Left lung (tissue), 4 donors: ENCODE measurements at regions not wholly inside any gene's neighbourhood (a gene's known extent, or its start where the extent isn't known, plus 50 kb on each side); places are given as distances from the start of the nearest gene placed in this dataset.

ENCODE experiments used
- ATAC-seq: fragments of 200-7000 bp; cut with Tn5 transposase; one replicate; pipeline ENCODE4 v1.9.1; 2020; ENCODE audit warnings: moderate library complexity
- DNase-seq, 4 donors: peaks; one replicate each; pipeline ENCODE4 v3.0.0-alpha.2; 2013 to 2020
- H3K27ac ChIP-seq, 2 donors: fragments of 200-600 bp; sonication (generic) in 1 of 2; one replicate each; pipeline versions ENCODE4 v1.5.0 to v1.8.0; 2020 to 2021
- H3K27me3 ChIP-seq, 2 donors: fragments of 200-600 bp; sonication (generic) in 1 of 2; one replicate each; pipeline versions ENCODE4 v1.5.0 to v1.8.0; 2020 to 2021
- H3K36me3 ChIP-seq, 2 donors: fragments of 200-600 bp; sonication (generic) in 1 of 2; one replicate each; pipeline versions ENCODE4 v1.5.0 to v1.8.0; 2020 to 2021
- H3K4me1 ChIP-seq, 2 donors: fragments of 200-600 bp; one replicate each; pipeline ENCODE4 v1.8.0; 2021
- H3K4me3 ChIP-seq, 2 donors: fragments of 200-600 bp; sonication (generic) in 1 of 2; one replicate each; pipeline versions ENCODE4 v1.5.0 to v1.8.0; 2020 to 2021; ENCODE audit warnings: mild to moderate bottlenecking in 1 of 2
- H3K9me3 ChIP-seq, 2 donors: fragments of 200-600 bp; sonication (generic) in 1 of 2; one replicate each; pipeline versions ENCODE4 v1.5.0 to v1.8.0; 2020 to 2021
- CTCF ChIP-seq, 2 donors: fragments of 200-600 bp; sonication (generic) in 1 of 2; IDR thresholded peaks; one replicate each; pipeline versions ENCODE4 v1.5.0 to v1.8.0; 2021; ENCODE audit warnings: antibody characterized with exemption in 2 of 2
- intact Hi-C, 2 donors: fragments of 100-400 bp; cut with DNase I; formaldehyde crosslinking; loops; one replicate each; pipeline versions ENCODE4 v1.11.2 to v1.14.2; 2022
- donor health status: DM: no; HTN: yes; CAD: no.
- donor health status: DM: no; HTN: no; CAD: no.

GRCh38 chr14:104372390-104373054 lies 207.0 kb upstream of the C14orf180 start:
- H3K9me3 ChIP-seq: no peaks in the 10 kb centered on the region
- no peaks in the 10 kb centered on the region for H3K4me1 ChIP-seq
- H3K27me3 ChIP-seq: peaks cover 0 to 61% of the 10 kb centered on the region in 2 donors
- H3K36me3 ChIP-seq: no peaks in the 10 kb centered on the region
- no peak overlapping the region for H3K4me3 ChIP-seq
- TF ChIP-seq CTCF (IDR thresholded peaks at IDR 0.05): no peak
- H3K27ac ChIP-seq: no peak overlapping the region
- ATAC-seq: no peak
- peak in 1 of 4 donors; percentile 50 for DNase-seq
- intact Hi-C loops: no loop called here

- Histone ChIP-seq H3K27me3 (peaks cover 0 to 54% of the 10 kb centered on the region in 2 donors), H3K4me1 (no peaks in the 10 kb centered on the region), H3K27ac (no peak overlapping the region), H3K9me3 (no peaks in the 10 kb centered on the region), H3K36me3 (no peaks in the 10 kb centered on the region), H3K4me3 (no peak overlapping the region)
- intact Hi-C loops: no loop called here
- no peak for TF ChIP-seq CTCF (IDR thresholded peaks at IDR 0.05)
- peak in 1 of 4 donors; percentile 49 for DNase-seq
- no peak for ATAC-seq
Measured at GRCh38 chr14:104373055-104373854, 206.3 kb upstream of the C14orf180 start.

GRCh38 chr14:104373855-104374717 lies 205.5 kb upstream of the C14orf180 start:
- no peak overlapping the region for H3K4me3 ChIP-seq
- ATAC-seq (no peak), DNase-seq (peak in 1 of 4 donors; percentile 61)
- intact Hi-C loops: no loop called here
- no peak overlapping the region for H3K27ac ChIP-seq
- no peaks in the 10 kb centered on the region for H3K9me3 ChIP-seq
- H3K36me3 ChIP-seq: no peaks in the 10 kb centered on the region
- TF ChIP-seq CTCF (IDR thresholded peaks at IDR 0.05): no peak
- peaks cover 0 to 46% of the 10 kb centered on the region in 2 donors for H3K27me3 ChIP-seq
- H3K4me1 ChIP-seq: no peaks in the 10 kb centered on the region

GRCh38 chr14:104374718-104375080 lies 204.9 kb upstream of the C14orf180 start:
- Histone ChIP-seq H3K4me1 (no peaks in the 10 kb centered on the region), H3K36me3 (no peaks in the 10 kb centered on the region), H3K9me3 (no peaks in the 10 kb centered on the region), H3K27me3 (peaks cover 0 to 39% of the 10 kb centered on the region in 2 donors), H3K4me3 (no peak overlapping the region), H3K27ac (no peak overlapping the region)
- intact Hi-C loops: no loop called here
- ATAC-seq (no peak), DNase-seq (peak in 1 of 4 donors; percentile 43)
- TF ChIP-seq CTCF (IDR thresholded peaks at IDR 0.05): no peak
